ENCODE measurements at regions not wholly inside any gene's neighbourhood (a gene's known extent, or its start where the extent isn't known, plus 50 kb on each side); places are given as distances from the start of the nearest gene placed in this dataset.

- intact Hi-C loops (cut with DNase I; ENCODE audit: low total_unique reads): no loop called here
- H3K4me3 ChIP-seq (ENCODE audit: low read depth, poor library complexity, severe bottlenecking): no peak overlapping the region
- TF ChIP-seq CTCF (IDR thresholded peaks at IDR 0.05) (no peak), POLR2A (IDR thresholded peaks at IDR 0.05) (no peak)
- WGBS, 2 donors: 68 to 85% methylated on average over 1 of the region's 1 CpG
- no peak for DNase-seq (ENCODE audit: low spot score in 2 of 2)
Observed at GRCh38 chr6:92748131-92748530, 671.2 kb downstream of the EPHA7 start.

- intact Hi-C loops (cut with DNase I; ENCODE audit: low total_unique reads): no loop called here
Observed at GRCh38 chr6:92737983-92738382, 681.4 kb downstream of the EPHA7 start.

GRCh38 chr6:92723390-92723931, 695.9 kb downstream of the EPHA7 start:
- TF ChIP-seq CTCF (IDR thresholded peaks at IDR 0.05): no peak
- TF ChIP-seq POLR2A (IDR thresholded peaks at IDR 0.05): no peak
- 94 to 95% methylated on average over 34 to 42 of the region's 45 CpGs for WGBS, 2 donors
- intact Hi-C loops (cut with DNase I; ENCODE audit: low total_unique reads): no loop called here
- no peak for DNase-seq (ENCODE audit: low spot score in 2 of 2)
- no peak overlapping the region for H3K4me3 ChIP-seq (ENCODE audit: low read depth, poor library complexity, severe bottlenecking)

More at GRCh38 chr6:92737983-92738382, 681.4 kb downstream of the EPHA7 start:
- H3K4me3 ChIP-seq (ENCODE audit: low read depth, poor library complexity, severe bottlenecking): no peak overlapping the region
- WGBS, 2 donors: 94 to 95% methylated on average over 3 of the region's 3 CpGs
- no peak for DNase-seq (ENCODE audit: low spot score in 2 of 2)
- no peak for TF ChIP-seq POLR2A (IDR thresholded peaks at IDR 0.05)
- no peak for TF ChIP-seq CTCF (IDR thresholded peaks at IDR 0.05)

GRCh38 chr6:92719773-92720172, 699.6 kb downstream of the EPHA7 start:
- TF ChIP-seq POLR2A (IDR thresholded peaks at IDR 0.05): no peak
- TF ChIP-seq CTCF (IDR thresholded peaks at IDR 0.05): no peak
- 62 to 84% methylated on average over 3 of the region's 3 CpGs for WGBS, 2 donors
- intact Hi-C loops (cut with DNase I; ENCODE audit: low total_unique reads): no loop called here
- no peak for DNase-seq (ENCODE audit: low spot score in 2 of 2)
- H3K4me3 ChIP-seq (ENCODE audit: low read depth, poor library complexity, severe bottlenecking): no peak overlapping the region

- no peak overlapping the region for H3K4me3 ChIP-seq (ENCODE audit: low read depth, poor library complexity, severe bottlenecking)
- intact Hi-C loops (cut with DNase I; ENCODE audit: low total_unique reads): no loop called here
- TF ChIP-seq CTCF (IDR thresholded peaks at IDR 0.05) (no peak), POLR2A (IDR thresholded peaks at IDR 0.05) (no peak)
- DNase-seq (ENCODE audit: low spot score in 2 of 2): no peak
- WGBS, 2 donors: 64% methylated on average over 4 of the region's 4 CpGs
Observed at GRCh38 chr6:92716638-92717037, 702.7 kb downstream of the EPHA7 start.

GRCh38 chr6:92715991-92716390, 703.4 kb downstream of the EPHA7 start:
- no peak for DNase-seq (ENCODE audit: low spot score in 2 of 2)
- no peak overlapping the region for H3K4me3 ChIP-seq (ENCODE audit: low read depth, poor library complexity, severe bottlenecking)
- TF ChIP-seq CTCF (IDR thresholded peaks at IDR 0.05) (no peak), POLR2A (IDR thresholded peaks at IDR 0.05) (no peak)
- intact Hi-C loops (cut with DNase I; ENCODE audit: low total_unique reads): no loop called here
